Right ventricle myocardium superior (tissue), 1 donor: ENCODE measurements at regions not wholly inside any gene's neighbourhood (a gene's known extent, or its start where the extent isn't known, plus 50 kb on each side); places are given as distances from the start of the nearest gene placed in this dataset.
"Not testable (repeated sequence)": the region's sequence is repeated elsewhere in the genome, so short reads cannot be mapped to it uniquely, and the experiment has no call there.

Source experiments
- ATAC-seq: fragments of 200-7000 bp; cut with Tn5 transposase; one replicate; pipeline ENCODE4 v1.9.1; 2020; ENCODE audit warnings: mild to moderate bottlenecking; ENCODE audit not compliant: poor library complexity
- DNase-seq: peaks from one replicate; pipeline ENCODE4 v3.0.0-alpha.2; 2020
- intact Hi-C: fragments of 100-400 bp; cut with DNase I; formaldehyde crosslinking; loops from one replicate; pipeline ENCODE4 v1.11.2; 2022
- donor health status: DM: no; HTN: yes; CAD: no; lungs with severe emphysema.

- intact Hi-C loops: no loop called here
- DNase-seq (no peak), ATAC-seq (no peak)
These were observed 665.5 kb upstream of the CNTNAP5 start for GRCh38 chr2:123359636-123360035.

GRCh38 chr2:123362671-123363440 is 662.2 kb upstream of the CNTNAP5 start:
- intact Hi-C loops: no loop called here

GRCh38 chr2:123363826-123364225 is 661.3 kb upstream of the CNTNAP5 start:
- ATAC-seq: no peak
- DNase-seq: no peak
- intact Hi-C loops: no loop called here

More at GRCh38 chr2:123362671-123363440, 662.2 kb upstream of the CNTNAP5 start:
- DNase-seq (no peak), ATAC-seq (no peak)

GRCh38 chr2:123364243-123364896 is 660.7 kb upstream of the CNTNAP5 start:
- no peak for DNase-seq
- intact Hi-C loops: no loop called here
- ATAC-seq: no peak

GRCh38 chr2:123366239-123366837 is 658.7 kb upstream of the CNTNAP5 start:
- DNase-seq (no peak), ATAC-seq (no peak)
- intact Hi-C loops: no loop called here

- DNase-seq (no peak), ATAC-seq (no peak)
- intact Hi-C loops: no loop called here
These were observed 654.9 kb upstream of the CNTNAP5 start for GRCh38 chr2:123370186-123370585.

GRCh38 chr2:123371535-123371934 is 653.6 kb upstream of the CNTNAP5 start:
- DNase-seq (no peak), ATAC-seq (no peak)
- intact Hi-C loops: no loop called here

- DNase-seq (no peak), ATAC-seq (no peak)
- intact Hi-C loops: no loop called here
These were observed 644.6 kb upstream of the CNTNAP5 start for GRCh38 chr2:123380370-123380935.

- DNase-seq (no peak), ATAC-seq (no peak)
- intact Hi-C loops: no loop called here
These were observed 609.4 kb upstream of the CNTNAP5 start for GRCh38 chr2:123415678-123416077.

- ATAC-seq (no peak), DNase-seq (no peak)
- intact Hi-C loops: no loop called here
These were observed 605.1 kb upstream of the CNTNAP5 start for GRCh38 chr2:123419976-123420375.

- no peak for ATAC-seq
- no peak for DNase-seq
- intact Hi-C loops: no loop called here
These were observed 590.3 kb upstream of the CNTNAP5 start for GRCh38 chr2:123434546-123435395.

GRCh38 chr2:123438251-123438650 is 586.8 kb upstream of the CNTNAP5 start:
- no peak for DNase-seq
- intact Hi-C loops: no loop called here

GRCh38 chr2:123438675-123439074 is 586.4 kb upstream of the CNTNAP5 start:
- no peak for ATAC-seq
- intact Hi-C loops: no loop called here
- DNase-seq: no peak

More at GRCh38 chr2:123438251-123438650, 586.8 kb upstream of the CNTNAP5 start:
- ATAC-seq: no peak

GRCh38 chr2:123448801-123449200 is 576.3 kb upstream of the CNTNAP5 start:
- DNase-seq: no peak
- intact Hi-C loops: no loop called here
- ATAC-seq: no peak

- peak; percentile 71 for ATAC-seq
- intact Hi-C loops: no loop called here
- DNase-seq: no peak
These were observed 573.5 kb upstream of the CNTNAP5 start for GRCh38 chr2:123451542-123451941.

GRCh38 chr2:123453046-123453700 is 571.9 kb upstream of the CNTNAP5 start:
- intact Hi-C loops: no loop called here
- DNase-seq (no peak), ATAC-seq (no peak)

- ATAC-seq (peak; percentile 56), DNase-seq (no peak)
- intact Hi-C loops: no loop called here
These were observed 571.3 kb upstream of the CNTNAP5 start for GRCh38 chr2:123453772-123454171.

GRCh38 chr2:123455234-123455633 is 569.9 kb upstream of the CNTNAP5 start:
- intact Hi-C loops, DNase-seq, ATAC-seq: not testable (repeated sequence)
